SK-N-SH (cell line): ENCODE measurements at regions not wholly inside any gene's neighbourhood (a gene's known extent, or its start where the extent isn't known, plus 50 kb on each side); places are given as distances from the start of the nearest gene placed in this dataset.

Experiments used
- CTCF ChIA-PET: fragments of 300-600, 350-600 bp; formaldehyde crosslinking; extraction: SDS; loops from one replicate; lab custom pipeline; 2021; lab: Yijun Ruan, JAX
- POLR2A ChIA-PET: fragments of 350-600 bp; sonication (Branson Sonifier 250); formaldehyde crosslinking; extraction: SDS; loops from one replicate; lab custom pipeline; 2020; ENCODE audit warnings: antibody characterized with exemption, inconsistent platforms; lab: Yijun Ruan, JAX
- DNase-seq: peaks from one replicate; pipeline ENCODE4 v3.0.0; 2012
- H2AFZ ChIP-seq: fragments of 200-600 bp; sonication (generic); 2 replicates; pipeline ENCODE4 v1.8.1; 2016; ENCODE audit warnings: antibody characterized with exemption, mild to moderate bottlenecking, low read depth
- H3F3A ChIP-seq: fragments of 200-600 bp; sonication (generic); replicated peaks from 2 replicates; pipeline ENCODE3; 2016; ENCODE audit warnings: antibody characterized with exemption, mild to moderate bottlenecking; ENCODE audit not compliant: insufficient read depth
- H3K27ac ChIP-seq, 2 experiments: fragments of 200-500 bp in 1 of 2; fragments of 200-600 bp in 1 of 2; sonication (Bioruptor generic) in 1 of 2; sonication (generic), shearing (Covaris generic) in 1 of 2; 2 replicates each; pipeline versions ENCODE4 v1.5.1 to v1.6.1; 2014 to 2016; ENCODE audit warnings: low read depth in 2 of 2, inconsistent platforms in 1 of 2, low read length in 1 of 2, mild to moderate bottlenecking in 1 of 2, mixed read lengths in 1 of 2
- H3K27me3 ChIP-seq: fragments of 200-600 bp; sonication (generic), shearing (Covaris generic); 2 replicates; pipeline ENCODE4 v1.6.1; 2016; ENCODE audit warnings: mixed run types; ENCODE audit not compliant: insufficient read depth
- H3K36me3 ChIP-seq, 2 experiments: fragments of 200-500 bp in 1 of 2; fragments of 200-600 bp in 1 of 2; sonication (Bioruptor generic) in 1 of 2; sonication (generic) in 1 of 2; replicated peaks in 1 of 2; 2 replicates each; pipeline versions ENCODE3 to v1.5.1; 2014 to 2016; ENCODE audit warnings: low read length in 1 of 2, mild to moderate bottlenecking in 1 of 2; ENCODE audit not compliant: insufficient read depth in 2 of 2, control insufficient read depth in 1 of 2
- H3K4me1 ChIP-seq, 2 experiments: fragments of 200-500 bp in 1 of 2; fragments of 200-600 bp in 1 of 2; sonication (Bioruptor generic) in 1 of 2; sonication (generic), shearing (Covaris generic) in 1 of 2; 2 replicates each; pipeline versions ENCODE4 v1.5.1 to v1.6.1; 2014 to 2016; ENCODE audit warnings: low read depth in 1 of 2, low read length in 1 of 2, mixed run types in 1 of 2; ENCODE audit not compliant: insufficient read depth in 2 of 2, control insufficient read depth in 1 of 2
- H3K4me2 ChIP-seq: fragments of 200-600 bp; sonication (generic), shearing (Covaris generic); 2 replicates; pipeline ENCODE4 v1.6.1; 2017; ENCODE audit warnings: mixed run types
- H3K4me3 ChIP-seq, 2 experiments: fragments of 200-500 bp in 1 of 2; fragments of 200-600 bp in 1 of 2; sonication (Bioruptor generic) in 1 of 2; sonication (generic), shearing (Covaris generic) in 1 of 2; 2 replicates each; pipeline versions ENCODE4 v1.5.1 to v1.8.1; 2014 to 2016; ENCODE audit warnings: low read depth in 2 of 2, inconsistent platforms in 1 of 2, low read length in 1 of 2, mild to moderate bottlenecking in 1 of 2, mixed read lengths in 1 of 2, moderate library complexity in 1 of 2
- H3K79me2 ChIP-seq: fragments of 200-600 bp; sonication (generic); 2 replicates; pipeline ENCODE4 v1.8.1; 2017; ENCODE audit warnings: mild to moderate bottlenecking; ENCODE audit not compliant: insufficient read depth
- H3K9ac ChIP-seq: fragments of 200-600 bp; sonication (generic); 2 replicates; pipeline ENCODE4 v1.6.1; 2017; ENCODE audit warnings: mixed run types
- H3K9me2 ChIP-seq: fragments of 200-600 bp; sonication (generic); 2 replicates; pipeline ENCODE4 v1.6.1; 2017; ENCODE audit warnings: mixed run types
- H3K9me3 ChIP-seq: fragments of 200-600 bp; sonication (generic); 2 replicates; pipeline ENCODE4 v1.6.1; 2017; ENCODE audit warnings: mixed run types, mild to moderate bottlenecking, moderate library complexity
- H4K20me1 ChIP-seq: fragments of 200-600 bp; sonication (generic); 2 replicates; pipeline ENCODE4 v1.6.1; 2017; ENCODE audit warnings: mild to moderate bottlenecking, mixed run types; ENCODE audit not compliant: insufficient read depth
- CHD2 ChIP-seq: fragments of 150-350 bp; IDR thresholded peaks from 2 replicates; pipeline ENCODE4 v1.6.1; 2018; ENCODE audit warnings: low read length; ENCODE audit not compliant: partially characterized antibody
- CTCF ChIP-seq: fragments of 200-600 bp; sonication (generic); IDR thresholded peaks from 2 replicates; pipeline ENCODE4 v1.6.1; 2017; ENCODE audit warnings: antibody characterized with exemption, mild to moderate bottlenecking, moderate library complexity
- ELF1 ChIP-seq: IDR thresholded peaks from 2 replicates; pipeline ENCODE4 v1.4.0; 2012
- EP300 ChIP-seq, 2 experiments: IDR thresholded peaks; 2 replicates each; pipeline versions ENCODE4 v1.4.0 to v1.6.1; 2012; ENCODE audit warnings: borderline replicate concordance in 1 of 2, low read depth in 1 of 2, low read length in 1 of 2
- EZH2phosphoT487 ChIP-seq: fragments of 200-600 bp; sonication (generic); IDR thresholded peaks from 2 replicates; pipeline ENCODE4 v1.6.1; 2017; ENCODE audit warnings: low read depth, mixed run types, mild to moderate bottlenecking, antibody characterized with exemption, moderate library complexity, borderline replicate concordance
- FOXJ3 ChIP-seq: sonication (generic); formaldehyde crosslinking; IDR thresholded peaks from 2 replicates; pipeline ENCODE4 v1.5.1; 2020; ENCODE audit warnings: mild to moderate bottlenecking, missing genetic modification reagents
- FOXM1 ChIP-seq: IDR thresholded peaks from 2 replicates; pipeline ENCODE4 v1.4.0; 2012; ENCODE audit warnings: low read depth, mild to moderate bottlenecking
- GATA2 ChIP-seq: sonication (generic); formaldehyde crosslinking; IDR thresholded peaks from 2 replicates; pipeline ENCODE4 v1.5.0; 2020; ENCODE audit warnings: mild to moderate bottlenecking, missing genetic modification reagents
- JUND ChIP-seq: IDR thresholded peaks from 2 replicates; pipeline ENCODE4 v1.4.0; 2012
- MEF2A ChIP-seq: IDR thresholded peaks from 2 replicates; pipeline ENCODE4 v1.4.0; 2012; ENCODE audit warnings: low read depth, borderline replicate concordance
- NRF1 ChIP-seq: IDR thresholded peaks from 2 replicates; pipeline ENCODE4 v1.6.1; 2012; ENCODE audit warnings: low read depth, mild to moderate bottlenecking, low read length
- RCOR1 ChIP-seq: fragments of 150-350 bp; IDR thresholded peaks from 2 replicates; pipeline ENCODE4 v1.6.1; 2017; ENCODE audit warnings: antibody characterized with exemption, low read length
- REST ChIP-seq: IDR thresholded peaks from 2 replicates; pipeline ENCODE4 v1.6.1; 2012; ENCODE audit warnings: mild to moderate bottlenecking, low read depth, low read length, moderate library complexity
- RFX5 ChIP-seq: IDR thresholded peaks from 2 replicates; pipeline ENCODE4 v1.6.1; 2012; ENCODE audit warnings: mild to moderate bottlenecking, improper control_type of control experiment, low read length
- RXRA ChIP-seq: IDR thresholded peaks from 2 replicates; pipeline ENCODE4 v1.4.0; 2012; ENCODE audit warnings: low read depth, mild to moderate bottlenecking, borderline replicate concordance
- SMC3 ChIP-seq: IDR thresholded peaks from 2 replicates; pipeline ENCODE4 v1.6.1; 2012; ENCODE audit warnings: low read depth, low read length, improper control_type of control experiment
- TAF1 ChIP-seq: IDR thresholded peaks from 2 replicates; pipeline ENCODE4 v1.6.1; 2012; ENCODE audit warnings: low read depth, mild to moderate bottlenecking, low read length, moderate library complexity, borderline replicate concordance
- TCF12 ChIP-seq: IDR thresholded peaks from 2 replicates; pipeline ENCODE4 v1.4.0; 2012
- USF1 ChIP-seq: IDR thresholded peaks from 2 replicates; pipeline ENCODE4 v1.4.0; 2012; ENCODE audit warnings: low read depth, borderline replicate concordance
- YY1 ChIP-seq: IDR thresholded peaks from 2 replicates; pipeline ENCODE4 v1.4.0; 2012; ENCODE audit warnings: low read depth, mild to moderate bottlenecking
- WGBS: methylation state at CpG from one replicate; pipeline ENCODE4 v1.1.6; 2017; ENCODE audit warnings: low lambda C conversion rate; 5-methylcytosine and 5-hydroxymethylcytosine counted together
- TF ChIP-seq, protein P1 (sequence below): fragments of 150-350 bp; IDR thresholded peaks from 2 replicates; pipeline ENCODE4 v1.6.1; 2017; ENCODE audit warnings: antibody characterized with exemption, low read length, low read depth, borderline replicate concordance
- TF ChIP-seq, protein P2 (sequence below): IDR thresholded peaks from 2 replicates; pipeline ENCODE4; 2012
- TF ChIP-seq, protein P3 (sequence below): IDR thresholded peaks from 2 replicates; pipeline ENCODE4 v1.4.0; 2012; ENCODE audit warnings: low read depth

DNA sequence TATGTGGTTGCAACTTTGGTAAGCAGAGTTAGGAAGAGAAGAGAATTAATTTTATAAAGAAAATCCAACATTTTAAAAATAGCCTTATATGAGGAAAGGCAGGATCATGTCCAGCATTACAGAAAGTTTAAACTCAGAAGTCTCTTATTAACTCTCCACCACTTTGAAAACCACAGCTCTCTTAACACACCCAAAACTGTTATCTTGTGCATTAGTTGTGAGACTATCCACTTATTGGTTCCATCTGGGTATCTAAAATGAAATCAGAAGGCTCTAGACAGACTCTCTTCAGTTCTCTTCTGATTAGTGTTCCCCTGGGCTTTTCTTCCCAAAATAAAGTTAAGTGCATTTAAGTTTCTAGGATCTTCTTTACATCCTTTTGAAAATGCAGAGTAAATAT, 251.5 kb downstream of the TXNL1 start:
- POLR2A ChIA-PET, result no interaction called here
- CTCF ChIA-PET, result interaction anchor here (1.1 kb wide), 1 partner anchor 13 kb away, joined by 3 read pairs; no protein-coding TSS in a partner anchor

GRCh38 chr18:56383349-56383748, 255.0 kb downstream of the TXNL1 start:
- Histone ChIP-seq H3K79me2 (no peaks in the 10 kb centered on the region), H4K20me1 (no peaks in the 10 kb centered on the region), H3K9me3 (no peaks in the 10 kb centered on the region), H3K4me2 (no peak overlapping the region), H3K27ac (no peak overlapping the region), H3K9me2 (no peaks in the 10 kb centered on the region), H3K36me3 (no peaks in the 10 kb centered on the region), H3K4me3 (no peak overlapping the region), H2AFZ (no peak overlapping the region), H3F3A (no peaks in the 10 kb centered on the region), H3K27me3 (no peaks in the 10 kb centered on the region), H3K4me1 (no peaks in the 10 kb centered on the region), H3K9ac (no peak overlapping the region)
- DNase-seq, result no peak
- POLR2A ChIA-PET, result no interaction called here
- CTCF ChIA-PET, result no interaction called here
- WGBS, result 73% methylated on average over 1 of the region's 1 CpG
- TF ChIP-seq USF1 (no peak), RFX5 (no peak), REST (no peak)
- TF ChIP-seq, protein P1, sequence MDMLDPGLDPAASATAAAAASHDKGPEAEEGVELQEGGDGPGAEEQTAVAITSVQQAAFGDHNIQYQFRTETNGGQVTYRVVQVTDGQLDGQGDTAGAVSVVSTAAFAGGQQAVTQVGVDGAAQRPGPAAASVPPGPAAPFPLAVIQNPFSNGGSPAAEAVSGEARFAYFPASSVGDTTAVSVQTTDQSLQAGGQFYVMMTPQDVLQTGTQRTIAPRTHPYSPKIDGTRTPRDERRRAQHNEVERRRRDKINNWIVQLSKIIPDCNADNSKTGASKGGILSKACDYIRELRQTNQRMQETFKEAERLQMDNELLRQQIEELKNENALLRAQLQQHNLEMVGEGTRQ, result no peak
- TF ChIP-seq, protein P2, sequence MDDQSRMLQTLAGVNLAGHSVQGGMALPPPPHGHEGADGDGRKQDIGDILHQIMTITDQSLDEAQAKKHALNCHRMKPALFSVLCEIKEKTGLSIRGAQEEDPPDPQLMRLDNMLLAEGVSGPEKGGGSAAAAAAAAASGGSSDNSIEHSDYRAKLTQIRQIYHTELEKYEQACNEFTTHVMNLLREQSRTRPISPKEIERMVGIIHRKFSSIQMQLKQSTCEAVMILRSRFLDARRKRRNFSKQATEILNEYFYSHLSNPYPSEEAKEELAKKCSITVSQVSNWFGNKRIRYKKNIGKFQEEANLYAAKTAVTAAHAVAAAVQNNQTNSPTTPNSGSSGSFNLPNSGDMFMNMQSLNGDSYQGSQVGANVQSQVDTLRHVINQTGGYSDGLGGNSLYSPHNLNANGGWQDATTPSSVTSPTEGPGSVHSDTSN, result no peak

More for the DNA sequence above, 251.5 kb downstream of the TXNL1 start:
- H3K4me2 ChIP-seq, result no peak overlapping the region
- H3K9ac ChIP-seq, result no peak overlapping the region
- DNase-seq, result no peak
- TF ChIP-seq GATA2 (CRISPR knock-in tag) (no peak), FOXJ3 (CRISPR knock-in tag) (no peak), TCF12 (no peak), FOXM1 (no peak), RCOR1 (no peak), CTCF (no peak), EP300 (IDR thresholded peaks at IDR 0.05; ENCODE audit: borderline replicate concordance in 1 of 2, low read depth in 1 of 2, low read length in 1 of 2) (no peak), YY1 (no peak), CHD2 (no peak), RFX5 (no peak), MEF2A (no peak), ELF1 (no peak), RXRA (no peak), SMC3 (no peak), USF1 (no peak), EZH2phosphoT487 (no peak), NRF1 (no peak), JUND (no peak), TAF1 (no peak)
- TF ChIP-seq, protein P3, sequence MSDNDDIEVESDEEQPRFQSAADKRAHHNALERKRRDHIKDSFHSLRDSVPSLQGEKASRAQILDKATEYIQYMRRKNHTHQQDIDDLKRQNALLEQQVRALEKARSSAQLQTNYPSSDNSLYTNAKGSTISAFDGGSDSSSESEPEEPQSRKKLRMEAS, result no peak
- H2AFZ ChIP-seq, result no peak overlapping the region
- no peaks in the 10 kb centered on the region for H3K79me2 ChIP-seq
- no peaks in the 10 kb centered on the region for H3K27me3 ChIP-seq
- H4K20me1 ChIP-seq, result no peaks in the 10 kb centered on the region
- no peaks in the 10 kb centered on the region for H3K9me3 ChIP-seq
- H3K4me1 ChIP-seq, result no peaks in the 10 kb centered on the region
- no peaks in the 10 kb centered on the region for H3F3A ChIP-seq
- H3K4me3 ChIP-seq, result no peak overlapping the region
- no peaks in the 10 kb centered on the region for H3K9me2 ChIP-seq
- no peak overlapping the region for H3K27ac ChIP-seq
- no peaks in the 10 kb centered on the region for H3K36me3 ChIP-seq
